ENCODE measurements at regions not wholly inside any gene's neighbourhood (a gene's known extent, or its start where the extent isn't known, plus 50 kb on each side); places are given as distances from the start of the nearest gene placed in this dataset.
"Not testable (repeated sequence)": the region's sequence is repeated elsewhere in the genome, so short reads cannot be mapped to it uniquely, and the experiment has no call there.

DNA sequence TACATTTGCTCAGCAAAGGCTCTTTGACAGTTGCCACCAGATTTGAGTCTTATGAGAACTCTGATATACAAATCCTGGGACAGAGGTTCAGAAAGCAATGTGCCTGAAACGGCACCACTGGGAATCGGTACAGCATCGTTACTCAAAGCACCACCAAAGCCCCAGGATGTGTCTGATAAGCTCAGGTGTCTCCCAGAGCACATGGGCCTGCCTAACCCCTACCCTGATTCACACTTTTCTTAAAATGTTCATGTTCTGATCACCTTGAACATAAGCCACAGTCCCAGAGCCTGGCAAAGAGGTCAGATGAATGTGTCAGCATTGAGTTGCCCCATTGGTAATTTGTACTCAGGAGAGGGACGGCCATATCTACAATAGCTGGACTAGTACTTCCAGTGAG, 545.8 kb upstream of the AUTS2 start:
- DNase-seq (ENCODE audit: low read depth in 3 of 3, low spot score in 2 of 3) = no peak

DNA sequence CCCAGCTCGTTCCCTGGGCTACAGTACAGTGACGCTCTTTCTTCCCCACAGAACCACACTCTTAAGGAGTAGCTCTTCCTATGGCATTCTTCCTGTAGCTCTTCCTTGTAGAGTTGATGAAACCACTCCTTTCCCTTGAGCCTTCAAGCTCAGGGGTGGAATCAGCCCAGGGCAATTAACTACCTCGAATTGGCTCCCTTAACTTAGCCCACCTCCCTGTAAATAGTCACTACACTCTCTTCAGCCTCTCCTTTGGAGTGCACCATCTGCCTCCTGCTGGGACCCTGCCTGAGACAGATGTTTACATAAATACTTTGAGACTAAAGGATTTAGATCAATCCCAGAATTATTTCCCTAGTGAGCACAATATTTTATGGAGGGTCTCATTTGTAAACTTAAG, 537.8 kb upstream of the AUTS2 start:
- no peak for DNase-seq (ENCODE audit: low read depth in 3 of 3, low spot score in 2 of 3)

DNA sequence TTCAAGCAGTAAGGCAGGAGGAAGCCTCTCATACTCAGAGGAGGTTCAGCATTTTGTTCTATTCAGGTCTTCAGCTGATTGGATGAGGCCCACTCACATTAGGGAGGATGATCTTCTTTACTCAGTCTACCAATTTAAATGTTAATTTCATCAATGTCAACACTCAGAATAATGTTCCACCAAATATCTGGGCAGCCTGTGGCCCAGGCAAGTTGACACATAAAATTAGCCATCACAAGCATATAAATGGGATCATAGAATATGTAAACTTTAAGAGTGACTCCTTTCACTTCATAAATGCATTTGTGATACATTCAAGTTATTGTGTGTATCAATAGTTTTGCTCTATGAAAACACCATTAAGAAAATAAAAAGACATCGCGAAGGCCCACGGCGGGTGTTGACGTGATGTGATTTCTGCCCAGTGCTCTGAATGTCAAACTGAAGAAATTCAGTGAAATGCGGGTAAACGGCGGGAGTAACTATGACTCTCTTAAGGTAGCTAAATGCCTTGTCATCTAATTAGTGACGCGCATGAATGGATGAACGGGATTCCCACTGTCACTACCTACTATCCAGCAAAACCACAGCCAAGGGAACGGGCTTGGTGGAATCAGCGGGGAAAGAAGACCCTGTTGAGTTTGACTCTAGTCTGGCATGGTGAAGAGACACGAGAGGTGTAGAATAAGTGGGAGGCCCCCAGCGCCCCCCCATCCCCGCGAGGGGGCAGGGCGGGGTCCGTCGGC, 536.1 kb upstream of the AUTS2 start:
- no peak for DNase-seq (ENCODE audit: low read depth in 3 of 3, low spot score in 2 of 3)

DNA sequence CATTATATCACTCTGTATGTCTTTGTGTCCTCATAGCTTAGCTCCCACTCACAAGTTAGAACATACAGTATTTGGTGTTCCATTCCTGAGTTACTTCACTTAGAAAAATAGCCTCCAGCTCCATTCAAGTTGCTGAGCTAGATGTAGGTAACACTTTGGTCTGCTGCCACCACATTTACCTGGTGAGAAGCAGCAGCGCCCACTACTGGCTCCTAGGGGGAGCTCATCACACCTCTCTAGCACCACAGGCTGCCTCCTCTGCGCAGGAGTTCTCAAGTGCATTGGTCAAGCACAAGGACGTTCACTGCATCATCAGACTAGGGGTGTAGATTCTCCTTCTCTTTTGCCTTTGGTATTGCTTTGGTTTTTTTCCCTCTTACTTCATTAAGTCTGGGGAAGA, 530.9 kb upstream of the AUTS2 start:
- DNase-seq (ENCODE audit: low read depth in 3 of 3, low spot score in 2 of 3) = no peak

GRCh38 chr7:69070476-69070875, 527.8 kb upstream of the AUTS2 start:
- DNase-seq (ENCODE audit: low read depth in 3 of 3, low spot score in 2 of 3) = no peak

DNA sequence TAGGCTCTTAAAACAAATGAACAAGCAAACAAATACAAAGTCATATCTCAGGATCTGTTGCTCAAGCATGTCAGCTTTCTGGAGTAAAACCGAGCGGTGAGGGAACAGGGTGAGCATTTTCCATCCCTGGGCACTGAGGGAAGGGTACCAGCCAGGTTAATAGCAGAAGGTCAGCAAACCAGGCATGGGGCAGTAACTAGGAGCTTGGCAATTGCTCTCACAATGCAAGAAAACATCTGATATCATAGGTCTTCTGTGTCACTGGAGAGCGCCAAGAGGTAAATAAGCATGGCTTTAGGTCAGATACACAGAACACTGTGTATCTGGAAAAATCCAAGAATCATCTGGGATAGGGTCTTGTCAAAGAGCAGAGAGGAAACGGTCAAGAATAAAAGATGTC, 521.7 kb upstream of the AUTS2 start:
- no peak for DNase-seq (ENCODE audit: low read depth in 3 of 3, low spot score in 2 of 3)

- DNase-seq (ENCODE audit: low read depth in 3 of 3, low spot score in 2 of 3) = no peak
Measured at GRCh38 chr7:69078997-69079769, 519.1 kb upstream of the AUTS2 start.

GRCh38 chr7:69087281-69087680, 511.0 kb upstream of the AUTS2 start:
- not testable (repeated sequence) for DNase-seq (ENCODE audit: low read depth in 3 of 3, low spot score in 2 of 3)

DNA sequence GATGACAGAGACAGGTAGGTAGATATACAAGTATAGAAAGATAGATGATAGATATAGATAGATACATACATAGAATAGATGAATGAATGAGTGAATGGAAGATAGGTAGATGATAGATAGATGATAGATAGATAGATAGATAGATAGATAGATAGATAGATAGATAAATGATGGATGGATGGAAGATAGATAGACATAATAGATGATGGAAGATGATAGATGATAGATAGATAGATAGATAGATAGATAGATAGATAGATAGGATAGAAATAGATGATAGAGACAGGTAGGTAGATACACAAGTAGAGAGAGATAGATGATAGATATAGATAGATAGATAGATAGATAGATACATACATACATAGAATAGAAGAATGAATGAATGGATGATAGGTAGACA, 510.1 kb upstream of the AUTS2 start:
- no peak for DNase-seq (ENCODE audit: low read depth in 3 of 3, low spot score in 2 of 3)

GRCh38 chr7:69090936-69091335, 507.3 kb upstream of the AUTS2 start:
- no peak for DNase-seq (ENCODE audit: low read depth in 3 of 3, low spot score in 2 of 3)

DNA sequence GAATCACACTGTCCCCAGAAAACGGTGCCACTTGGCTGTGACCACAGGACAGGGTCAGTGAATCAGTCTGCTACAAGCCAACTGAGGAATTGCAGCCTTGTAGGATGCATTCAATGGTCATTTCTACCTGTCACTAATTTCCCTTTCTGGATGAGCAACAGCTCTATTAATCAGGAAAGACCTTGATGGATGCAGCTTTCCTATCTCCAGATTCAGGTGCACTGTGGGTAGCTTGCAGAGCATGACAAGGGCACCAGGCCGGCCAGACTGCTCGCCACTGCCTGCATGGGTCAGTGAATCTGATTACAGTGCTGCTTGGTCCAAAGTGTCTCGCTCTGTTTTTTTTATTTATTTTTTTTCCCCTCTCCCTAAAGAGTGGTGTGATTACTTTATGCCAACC, 506.8 kb upstream of the AUTS2 start:
- no peak for DNase-seq (ENCODE audit: low read depth in 3 of 3, low spot score in 2 of 3)

GRCh38 chr7:69095127-69095526, 503.1 kb upstream of the AUTS2 start:
- DNase-seq (ENCODE audit: low read depth in 3 of 3, low spot score in 2 of 3) = no peak

DNA sequence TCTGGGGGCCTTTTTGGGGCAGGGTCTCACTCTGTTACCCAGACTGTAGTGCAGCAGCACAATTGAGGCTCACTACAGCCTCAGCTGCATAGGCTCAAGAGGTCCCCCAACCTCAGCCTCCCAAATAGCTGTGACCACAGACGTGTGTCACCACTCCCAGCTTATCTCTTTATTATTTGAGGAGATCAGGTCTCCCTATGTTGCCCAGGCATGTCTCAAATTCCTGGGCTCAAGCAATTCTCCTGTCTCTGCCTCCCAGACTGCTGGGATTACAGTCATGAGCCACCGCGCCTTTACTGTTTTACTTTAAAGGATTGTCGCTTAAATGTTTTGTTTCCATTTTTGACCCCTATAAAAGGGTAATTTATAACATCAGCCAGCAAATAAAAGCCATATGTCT, 502.6 kb upstream of the AUTS2 start:
- no peak for DNase-seq (ENCODE audit: low read depth in 3 of 3, low spot score in 2 of 3)

DNA sequence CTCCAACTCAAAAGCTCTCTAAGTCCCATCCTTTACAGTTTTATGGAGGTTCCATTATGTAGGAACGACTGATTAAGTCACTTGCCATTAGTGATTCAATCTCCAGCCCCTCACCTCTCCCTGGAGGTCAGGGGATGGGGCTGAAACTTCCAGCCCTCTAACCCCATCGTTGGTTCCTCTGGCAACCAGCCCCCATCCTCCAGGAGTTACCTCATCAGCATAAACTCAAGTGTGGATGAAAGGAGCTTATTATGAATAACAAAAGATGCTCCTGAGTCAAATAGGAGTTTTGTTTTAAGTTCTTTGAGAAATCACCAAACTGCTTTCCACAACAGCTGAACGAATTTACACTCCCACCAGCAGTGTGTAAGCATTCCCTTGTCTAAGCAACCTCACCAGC, 494.3 kb upstream of the AUTS2 start:
- DNase-seq (ENCODE audit: low read depth in 3 of 3, low spot score in 2 of 3) = no peak

GRCh38 chr7:69105092-69105491, 493.2 kb upstream of the AUTS2 start:
- no peak for DNase-seq (ENCODE audit: low read depth in 3 of 3, low spot score in 2 of 3)

GRCh38 chr7:69105981-69106380, 492.3 kb upstream of the AUTS2 start:
- no peak for DNase-seq (ENCODE audit: low read depth in 3 of 3, low spot score in 2 of 3)

- not testable (repeated sequence) for DNase-seq (ENCODE audit: low read depth in 3 of 3, low spot score in 2 of 3)
Measured at GRCh38 chr7:69106449-69106848, 491.8 kb upstream of the AUTS2 start.

GRCh38 chr7:69106946-69107345, 491.3 kb upstream of the AUTS2 start:
- DNase-seq (ENCODE audit: low read depth in 3 of 3, low spot score in 2 of 3) = not testable (repeated sequence)

- no peak for DNase-seq (ENCODE audit: low read depth in 3 of 3, low spot score in 2 of 3)
Measured at GRCh38 chr7:69108097-69108496, 490.2 kb upstream of the AUTS2 start.

DNA sequence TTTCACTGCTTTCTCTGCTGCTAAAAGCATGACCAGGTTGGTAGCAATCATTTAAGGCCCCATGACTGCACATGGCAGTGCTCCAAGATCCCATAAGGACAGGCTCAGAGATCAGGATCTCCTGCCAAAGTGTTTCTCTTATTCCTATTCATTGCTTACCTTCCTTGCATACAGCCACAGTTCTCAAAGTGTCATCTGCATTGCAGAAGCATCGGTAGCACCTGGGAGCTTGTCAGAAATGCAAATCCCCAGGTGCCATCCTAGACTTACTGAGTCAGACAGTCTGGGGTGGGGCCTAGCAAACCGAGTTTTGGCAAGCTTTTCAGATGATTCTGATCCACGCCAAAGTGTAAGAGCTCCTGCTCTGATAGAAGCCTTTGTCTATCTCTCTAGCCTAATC, 489.0 kb upstream of the AUTS2 start:
- DNase-seq (ENCODE audit: low read depth in 3 of 3, low spot score in 2 of 3) = no peak

DNA sequence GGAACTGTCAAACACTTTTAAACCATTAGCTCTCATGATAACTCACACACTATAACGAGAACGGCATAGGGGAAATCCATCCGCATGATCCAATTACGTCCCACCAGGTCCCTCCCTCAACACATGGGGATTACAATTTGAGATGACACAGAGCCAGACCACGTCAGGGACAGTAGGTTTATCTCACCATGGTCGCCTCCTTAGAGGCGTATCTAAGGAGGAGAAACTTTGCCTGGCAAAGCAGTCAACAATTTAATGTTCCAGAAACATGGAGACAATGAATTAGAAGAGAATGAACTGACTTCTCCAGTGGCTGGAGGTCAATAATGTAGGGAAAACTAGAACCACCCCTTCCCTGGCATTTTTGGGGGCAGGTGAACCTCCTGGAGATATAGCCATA, 488.4 kb upstream of the AUTS2 start:
- DNase-seq (ENCODE audit: low read depth in 3 of 3, low spot score in 2 of 3) = no peak

- no peak for DNase-seq (ENCODE audit: low read depth in 3 of 3, low spot score in 2 of 3)
Measured at GRCh38 chr7:69110450-69111050, 487.7 kb upstream of the AUTS2 start.
